OCI-M1 (cell line): ENCODE measurements at regions not wholly inside any gene's neighbourhood (a gene's known extent, or its start where the extent isn't known, plus 50 kb on each side); places are given as distances from the start of the nearest gene placed in this dataset.
"Not testable (repeated sequence)": the region's sequence is repeated elsewhere in the genome, so short reads cannot be mapped to it uniquely, and the experiment has no call there.

Experiments
- DNase-seq: peaks from one replicate; lab custom pipeline; 2025; lab: John Stamatoyannopoulos, UW

DNA sequence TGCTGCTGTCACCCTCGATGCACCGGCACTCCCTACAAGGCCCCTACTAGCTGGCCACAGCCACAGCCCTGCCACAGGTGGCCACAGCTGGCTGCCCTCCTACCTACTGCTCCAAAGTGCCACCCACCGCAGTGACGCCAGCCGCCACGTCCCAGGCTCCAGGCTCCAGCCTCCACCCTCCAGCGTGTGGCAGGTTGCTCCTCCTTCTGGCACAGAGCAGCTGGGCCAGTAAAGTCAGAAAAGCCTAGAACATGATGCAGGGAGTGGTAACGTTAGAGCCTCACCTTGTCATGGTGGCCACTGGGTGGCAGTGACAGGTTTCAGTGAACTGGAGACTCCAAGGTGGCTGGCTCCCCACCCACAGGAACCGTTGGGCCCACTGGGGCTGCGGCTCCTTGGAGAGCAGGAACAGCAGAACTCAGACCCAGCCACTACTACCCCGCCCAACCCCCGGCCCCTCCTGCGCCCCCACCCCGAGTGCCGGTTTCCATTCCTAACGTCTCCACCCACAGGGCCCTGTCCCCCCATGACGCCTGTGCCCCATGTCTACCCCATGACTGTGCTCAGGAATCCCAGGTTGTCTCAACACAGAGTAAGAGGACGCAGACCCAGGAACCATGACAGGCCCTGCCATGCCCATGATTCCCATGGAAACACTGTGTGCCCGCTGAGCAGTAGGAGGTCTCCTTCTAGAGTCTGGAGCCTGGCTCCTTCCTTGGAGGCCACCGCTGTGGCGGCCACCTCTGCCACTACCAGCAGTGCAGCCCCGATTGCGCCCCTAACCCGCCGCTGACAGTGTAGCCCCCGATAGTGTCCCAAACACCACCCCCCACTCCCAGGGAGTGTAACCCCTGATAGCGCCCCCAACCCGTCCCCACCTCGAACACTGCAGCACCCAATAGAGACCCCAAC lies 52.3 kb upstream of the ZNF33B start:
- no peak for DNase-seq

DNA sequence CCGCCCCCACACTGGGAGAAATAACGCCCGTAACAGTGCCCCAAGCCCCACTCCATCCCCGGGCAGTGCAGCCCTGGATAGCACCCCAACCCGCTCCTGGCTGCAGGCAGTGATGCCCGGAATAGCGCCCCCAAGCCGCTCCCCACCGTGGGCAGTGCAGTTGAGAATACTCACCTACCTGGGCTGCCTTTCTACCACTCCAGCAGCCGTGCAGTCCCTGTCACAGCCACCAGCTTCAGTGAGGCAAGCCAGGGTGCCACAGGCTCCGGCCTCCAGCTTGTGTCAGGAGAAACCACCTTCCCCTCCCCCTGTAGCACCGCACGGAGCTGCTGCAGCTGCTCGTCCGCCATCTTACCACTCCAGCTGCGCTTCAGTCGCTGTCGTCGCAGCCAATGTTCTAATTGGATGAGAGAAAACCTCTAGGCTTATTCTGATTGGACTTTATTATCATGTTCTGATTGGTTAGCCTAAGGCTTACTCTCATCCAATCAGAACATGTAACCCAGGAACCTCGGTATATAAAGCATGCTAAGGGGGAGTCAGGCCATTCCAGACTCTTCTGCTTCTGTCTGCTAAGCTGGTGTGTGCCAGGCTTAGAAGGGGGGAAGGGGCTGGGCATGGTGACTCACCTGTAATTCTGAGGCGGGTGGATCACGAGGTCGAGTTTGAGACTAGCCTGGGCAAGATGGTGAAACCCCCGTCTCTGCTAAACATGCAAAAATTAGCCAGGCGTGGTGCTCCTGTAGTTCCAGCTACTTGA lies 53.2 kb upstream of the ZNF33B start:
- no peak for DNase-seq

DNA sequence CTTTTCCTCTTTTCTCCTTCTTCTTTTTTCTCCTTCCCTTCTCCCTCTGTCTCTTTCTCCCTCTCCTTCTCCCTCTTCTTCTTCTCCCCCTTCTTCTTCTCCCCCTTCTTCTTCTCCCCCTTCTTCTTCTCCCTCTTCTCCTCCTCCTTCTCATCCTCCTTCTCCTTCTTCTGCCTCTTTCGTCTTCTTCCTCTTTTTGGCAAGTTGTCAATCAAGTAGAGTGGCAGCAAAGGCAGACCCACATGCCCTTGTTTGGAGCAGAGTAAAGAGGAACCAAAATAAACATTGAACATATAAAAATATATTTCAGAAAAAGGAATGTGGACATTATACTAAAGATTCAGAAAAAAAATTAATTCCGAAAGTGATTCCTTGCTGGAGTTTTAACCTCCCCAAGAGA lies 59.6 kb upstream of the ZNF33B start:
- peak; percentile 55 for DNase-seq

DNA sequence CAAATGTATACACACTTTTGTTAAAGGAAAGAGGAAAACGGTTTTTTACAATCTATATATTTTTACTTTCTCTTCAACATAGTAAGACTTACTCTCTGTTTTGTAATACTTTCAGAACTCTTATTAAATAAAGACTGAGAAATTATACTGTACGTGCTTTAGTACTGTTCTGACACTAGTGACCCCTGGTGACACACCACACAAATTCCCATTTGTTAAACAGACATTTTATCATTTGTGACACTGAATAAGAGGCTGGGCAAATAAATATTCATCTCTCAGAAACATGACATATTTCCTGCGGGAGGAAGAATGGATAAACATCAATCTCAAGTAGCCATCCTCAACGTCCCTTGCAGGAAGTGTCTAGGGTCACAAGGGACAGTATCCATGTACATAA lies 68.9 kb upstream of the ZNF33B start:
- DNase-seq = peak; percentile 49

DNA sequence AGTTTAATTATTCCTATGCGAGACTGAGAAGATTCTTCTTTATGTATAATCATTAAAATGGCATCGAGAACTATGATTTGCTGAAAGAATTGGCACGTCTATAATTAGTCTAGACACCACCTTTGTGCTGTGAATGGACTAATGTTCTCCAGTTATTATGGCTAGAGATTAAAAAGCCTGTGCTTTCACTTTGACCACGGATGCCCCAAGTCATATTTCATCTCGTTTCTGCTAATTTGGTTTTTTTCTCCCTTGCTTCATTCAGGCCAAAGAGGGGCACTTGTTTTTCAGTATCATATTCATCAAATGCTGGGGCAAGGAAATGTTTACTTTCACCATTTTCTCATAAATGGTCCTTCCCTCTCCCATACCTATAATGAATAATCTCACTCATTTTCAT lies 63.3 kb upstream of the BMS1 start:
- DNase-seq = not testable (repeated sequence)

DNA sequence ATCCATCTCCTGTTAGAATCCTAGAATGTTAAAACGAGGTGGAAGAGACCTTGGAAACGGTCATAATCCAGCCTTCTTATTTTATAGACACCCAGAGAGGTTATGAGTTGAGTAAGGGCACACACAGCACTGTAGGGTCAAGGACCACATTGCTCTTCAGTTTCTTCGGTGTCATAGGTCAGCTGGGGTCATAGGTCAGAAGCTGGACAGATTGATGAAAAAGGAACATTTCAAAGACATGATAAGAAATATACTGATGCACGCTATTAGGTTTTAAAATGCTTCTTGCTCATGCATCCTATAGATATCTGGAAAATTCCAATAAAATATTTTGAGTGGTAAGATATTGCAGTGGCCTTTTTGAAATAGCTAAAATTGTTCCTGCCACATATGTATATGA lies 60.0 kb upstream of the BMS1 start:
- no peak for DNase-seq

DNA sequence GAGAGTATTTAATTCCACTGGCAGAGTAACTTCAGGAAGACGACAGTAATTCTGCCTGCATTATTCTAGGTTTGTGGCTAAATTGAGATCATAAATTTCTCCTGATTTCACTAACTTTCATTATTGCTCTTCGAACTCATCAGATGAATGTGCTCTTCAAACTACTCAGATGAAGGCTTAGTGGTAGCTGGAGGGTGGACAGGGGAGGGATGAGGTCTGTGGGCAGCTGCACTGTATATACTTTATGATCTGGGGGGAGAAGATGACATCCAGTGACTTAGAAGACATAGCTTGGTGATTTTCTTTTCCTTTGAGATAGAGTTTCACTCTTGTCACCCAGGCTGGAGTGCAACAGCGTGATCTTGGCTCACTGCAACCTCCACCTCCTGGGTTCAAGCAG lies 59.0 kb upstream of the BMS1 start:
- DNase-seq = not testable (repeated sequence)

DNA sequence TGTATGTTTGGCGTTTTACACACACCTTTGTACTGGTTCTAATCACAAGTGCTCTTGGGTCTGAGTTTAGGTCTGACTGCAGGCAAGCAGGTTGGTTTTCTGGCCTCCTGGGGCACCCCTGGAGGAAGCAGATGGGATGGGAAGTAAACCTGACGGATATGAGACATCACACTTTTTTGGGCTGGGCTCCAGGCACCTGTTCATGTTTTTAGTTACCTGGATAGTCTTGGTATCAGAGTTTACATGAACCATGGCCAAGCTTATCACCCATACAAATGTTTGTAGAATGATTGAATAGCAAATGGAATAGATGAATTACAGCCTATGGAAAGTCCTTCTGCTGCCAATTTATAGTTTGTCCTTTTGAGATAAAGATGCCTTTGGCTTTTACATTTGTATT lies 57.9 kb upstream of the BMS1 start:
- DNase-seq = not testable (repeated sequence)

DNA sequence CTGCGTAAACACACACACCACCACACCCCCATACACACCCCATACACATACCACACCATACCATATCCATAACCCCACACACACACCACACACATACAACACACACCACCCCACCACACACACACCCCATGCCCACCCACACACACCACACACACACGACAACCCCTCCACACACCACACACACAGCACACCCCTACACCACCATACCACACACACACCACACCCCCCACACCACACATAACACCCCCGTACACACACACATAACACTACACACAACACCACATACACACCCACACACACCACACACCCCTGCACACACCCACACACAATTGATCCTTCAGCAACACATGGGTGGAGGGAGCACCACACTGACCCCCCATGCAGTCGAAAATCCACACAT lies 50.3 kb upstream of the BMS1 start:
- DNase-seq = no peak
